ENCODE measurements at regions not wholly inside any gene's neighbourhood (a gene's known extent, or its start where the extent isn't known, plus 50 kb on each side); places are given as distances from the start of the nearest gene placed in this dataset.

- BruUV-seq (replicated peaks): no TSS peak
- Histone ChIP-seq H2AFZ (ENCODE audit: low read depth, low read length) (no peak overlapping the region), H3K27me3 (ENCODE audit: control insufficient read depth in 2 of 2, insufficient read depth in 2 of 2, low read length in 2 of 2) (peaks cover 3 to 34% of the 10 kb centered on the region in 2 experiments; a peak in 2 of 5 replicates), H3K4me2 (ENCODE audit: insufficient read depth, low read length) (no peak overlapping the region), H3K4me3 (no peak overlapping the region), H3K36me3 (ENCODE audit: control insufficient read depth, insufficient read depth, low read length) (no peaks in the 10 kb centered on the region), H3K9me3 (replicated peaks; ENCODE audit: control insufficient read depth, insufficient read depth, low read depth, low read length) (no peaks in the 10 kb centered on the region), H4K20me1 (replicated peaks; ENCODE audit: control insufficient read depth, insufficient read depth, low read length) (no peaks in the 10 kb centered on the region), H3K79me2 (ENCODE audit: control insufficient read depth, insufficient read depth, low read length) (no peaks in the 10 kb centered on the region), H3K27ac (ENCODE audit: extremely low read depth, low read depth, low read length) (no peak overlapping the region), H3K4me1 (replicated peaks in 1 of 2; ENCODE audit: control insufficient read depth in 2 of 2, insufficient read depth in 2 of 2, low read length in 2 of 2) (peaks cover 0 to 8% of the 10 kb centered on the region in 2 experiments; a peak in 1 of 5 replicates), H3K9ac (ENCODE audit: insufficient read depth in 1 of 2, low read depth in 2 of 2, low read length in 2 of 2) (no peak overlapping the region), H3K9me1 (ENCODE audit: control insufficient read depth, insufficient read depth, low read length) (no peaks in the 10 kb centered on the region)
- ChIA-PET CTCF (ENCODE audit: low intra/inter-chr PET ratio) (no interaction called here), POLR2A (interaction anchor here (0.6 kb wide), 2 partner anchors 129 to 338 kb away, joined by 3 read pairs; no protein-coding TSS in a partner anchor)
- no peak for DNase-seq (ENCODE audit: extremely low read depth in 1 of 4, low spot score in 3 of 4)
- intact Hi-C loops (cut with micrococcal nuclease) (no loop called here), in situ Hi-C loops (cut with MboI) (no loop called here)
- FAIRE-seq: no peak
- no peak for ATAC-seq
- WGBS (ENCODE audit: insufficient coverage, low coverage, missing lambda C conversion rate): 0% methylated on average over 6 of the region's 6 CpGs
- TF ChIP-seq RCOR1 (IDR thresholded peaks at IDR 0.05; ENCODE audit: borderline replicate concordance in 1 of 2, low read depth in 2 of 2, low read length in 2 of 2) (no peak), ZNF133 (CRISPR knock-in tag; IDR thresholded peaks at IDR 0.05) (no peak), ZNF212 (CRISPR knock-in tag; IDR thresholded peaks at IDR 0.05) (no peak), RHOXF2B (CRISPR knock-in tag; conservative IDR thresholded peaks at IDR 0.05) (no peak), SMC3 (conservative IDR thresholded peaks at IDR 0.05; ENCODE audit: insufficient read depth, low read depth, low read length) (no peak), NCOA6 (IDR thresholded peaks at IDR 0.05) (no peak), TEAD4 (IDR thresholded peaks at IDR 0.05; ENCODE audit: low read length) (no peak), TEAD4 (CRISPR knock-in tag; IDR thresholded peaks at IDR 0.05; ENCODE audit: borderline replicate concordance) (no peak), PTBP1 (IDR thresholded peaks at IDR 0.05; ENCODE audit: low read depth, low read length) (no peak), FOXO4 (CRISPR knock-in tag; IDR thresholded peaks at IDR 0.05) (no peak), ZNF586 (CRISPR knock-in tag; conservative IDR thresholded peaks at IDR 0.05) (no peak), DIDO1 (tag; IDR thresholded peaks at IDR 0.05; ENCODE audit: low read depth) (no peak), CHD1 (IDR thresholded peaks at IDR 0.05; ENCODE audit: low read length) (no peak), MLX (CRISPR knock-in tag; conservative IDR thresholded peaks at IDR 0.05) (no peak), TOE1 (IDR thresholded peaks at IDR 0.05; ENCODE audit: borderline replicate concordance) (no peak), TOE1 (CRISPR knock-in tag; IDR thresholded peaks at IDR 0.05; ENCODE audit: borderline replicate concordance, low read depth) (no peak), ZNF512 (tag; IDR thresholded peaks at IDR 0.05) (no peak), ZBTB26 (CRISPR knock-in tag; IDR thresholded peaks at IDR 0.05) (no peak), TSC22D4 (tag; IDR thresholded peaks at IDR 0.05) (no peak), ZNF224 (CRISPR knock-in tag; IDR thresholded peaks at IDR 0.05) (no peak)
Observed at GRCh38 chr2:128686881-128687555, 368.4 kb upstream of the HS6ST1 start.
